ENCODE measurements at regions not wholly inside any gene's neighbourhood (a gene's known extent, or its start where the extent isn't known, plus 50 kb on each side); places are given as distances from the start of the nearest gene placed in this dataset.

DNA sequence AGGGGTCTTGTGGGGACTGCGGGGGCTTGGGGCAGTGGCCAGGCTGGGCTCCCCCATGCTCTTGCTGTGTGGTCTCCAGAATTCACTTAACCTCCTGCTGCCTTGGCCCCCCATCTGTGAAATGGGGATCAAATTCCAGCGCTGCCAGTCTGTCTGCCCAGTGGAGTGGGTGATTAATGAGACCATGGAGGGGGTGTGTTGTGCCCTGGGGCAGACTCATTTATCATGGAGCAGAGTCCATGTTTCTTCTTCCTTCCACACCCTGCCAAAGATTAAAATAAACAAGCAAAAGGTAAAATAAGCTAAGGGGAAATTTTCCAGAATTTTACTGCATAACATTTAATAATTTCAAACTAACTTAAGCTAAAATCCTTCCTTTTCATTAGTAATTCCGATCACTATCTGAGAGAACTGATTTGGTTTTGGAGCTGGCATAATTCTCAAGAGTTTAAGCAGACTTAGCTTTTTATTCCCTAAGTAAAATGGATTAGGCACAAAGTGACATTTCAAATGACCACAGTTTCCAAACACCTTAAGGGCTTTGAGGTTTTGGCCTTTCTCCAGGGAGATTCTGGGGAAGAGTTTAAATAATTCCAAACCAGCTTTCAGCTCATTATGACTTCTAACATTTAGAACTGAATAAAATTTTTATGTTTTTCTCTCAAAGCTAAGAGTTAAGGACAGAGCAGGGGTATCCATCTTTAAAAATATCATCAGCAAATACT lies 211.9 kb downstream of the CXCL12 start:
- no peak overlapping the region for H3K4me3 ChIP-seq (ENCODE audit: low read depth in 1 of 3, low read length in 3 of 3)
- no peak for DNase-seq (ENCODE audit: low spot score)
- WGBS = 86% methylated on average over 3 of the region's 3 CpGs

GRCh38 chr10:44171765-44172164 lies 213.1 kb downstream of the CXCL12 start:
- TF ChIP-seq TAF1 (conservative IDR thresholded peaks at IDR 0.05) (no peak), FOXA2 (IDR thresholded peaks at IDR 0.05) (no peak), SP1 (IDR thresholded peaks at IDR 0.05) (no peak), GABPA (IDR thresholded peaks at IDR 0.05 in 1 of 2, conservative IDR thresholded peaks at IDR 0.05 in 1 of 2) (no peak), RXRA (IDR thresholded peaks at IDR 0.05) (no peak), EGR1 (IDR thresholded peaks at IDR 0.05; ENCODE audit: low read depth in 2 of 2) (no peak), FOXA1 (IDR thresholded peaks at IDR 0.05) (no peak), ATF3 (IDR thresholded peaks at IDR 0.05) (no peak), RAD21 (IDR thresholded peaks at IDR 0.05) (no peak), JUND (IDR thresholded peaks at IDR 0.05) (no peak)
- TF ChIP-seq, protein P1, sequence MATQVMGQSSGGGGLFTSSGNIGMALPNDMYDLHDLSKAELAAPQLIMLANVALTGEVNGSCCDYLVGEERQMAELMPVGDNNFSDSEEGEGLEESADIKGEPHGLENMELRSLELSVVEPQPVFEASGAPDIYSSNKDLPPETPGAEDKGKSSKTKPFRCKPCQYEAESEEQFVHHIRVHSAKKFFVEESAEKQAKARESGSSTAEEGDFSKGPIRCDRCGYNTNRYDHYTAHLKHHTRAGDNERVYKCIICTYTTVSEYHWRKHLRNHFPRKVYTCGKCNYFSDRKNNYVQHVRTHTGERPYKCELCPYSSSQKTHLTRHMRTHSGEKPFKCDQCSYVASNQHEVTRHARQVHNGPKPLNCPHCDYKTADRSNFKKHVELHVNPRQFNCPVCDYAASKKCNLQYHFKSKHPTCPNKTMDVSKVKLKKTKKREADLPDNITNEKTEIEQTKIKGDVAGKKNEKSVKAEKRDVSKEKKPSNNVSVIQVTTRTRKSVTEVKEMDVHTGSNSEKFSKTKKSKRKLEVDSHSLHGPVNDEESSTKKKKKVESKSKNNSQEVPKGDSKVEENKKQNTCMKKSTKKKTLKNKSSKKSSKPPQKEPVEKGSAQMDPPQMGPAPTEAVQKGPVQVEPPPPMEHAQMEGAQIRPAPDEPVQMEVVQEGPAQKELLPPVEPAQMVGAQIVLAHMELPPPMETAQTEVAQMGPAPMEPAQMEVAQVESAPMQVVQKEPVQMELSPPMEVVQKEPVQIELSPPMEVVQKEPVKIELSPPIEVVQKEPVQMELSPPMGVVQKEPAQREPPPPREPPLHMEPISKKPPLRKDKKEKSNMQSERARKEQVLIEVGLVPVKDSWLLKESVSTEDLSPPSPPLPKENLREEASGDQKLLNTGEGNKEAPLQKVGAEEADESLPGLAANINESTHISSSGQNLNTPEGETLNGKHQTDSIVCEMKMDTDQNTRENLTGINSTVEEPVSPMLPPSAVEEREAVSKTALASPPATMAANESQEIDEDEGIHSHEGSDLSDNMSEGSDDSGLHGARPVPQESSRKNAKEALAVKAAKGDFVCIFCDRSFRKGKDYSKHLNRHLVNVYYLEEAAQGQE (IDR thresholded peaks at IDR 0.05) = no peak
- Histone ChIP-seq H3K4me1 (ENCODE audit: control insufficient read depth in 4 of 4, insufficient read depth in 4 of 4, low read length in 3 of 4) (peaks cover 0 to 7% (median 0%) of the 10 kb centered on the region in 4 donors), H3K27me3 (ENCODE audit: control insufficient read depth in 4 of 4, insufficient read depth in 4 of 4, low read length in 3 of 4) (no peaks in the 10 kb centered on the region), H3K27ac (ENCODE audit: low read depth in 1 of 2, low read length in 2 of 2) (no peak overlapping the region), H3K9me3 (ENCODE audit: control insufficient read depth in 4 of 4, low read length in 3 of 4) (no peaks in the 10 kb centered on the region), H3K4me3 (ENCODE audit: low read depth in 1 of 3, low read length in 3 of 3) (no peak overlapping the region), H3K9ac (ENCODE audit: low read depth in 1 of 2, low read length in 2 of 2) (no peak overlapping the region), H3K36me3 (ENCODE audit: control insufficient read depth in 4 of 4, insufficient read depth in 3 of 4, low read depth in 1 of 4, low read length in 3 of 4) (no peaks in the 10 kb centered on the region)
- DNase-seq (ENCODE audit: low spot score) = no peak
- WGBS = 96% methylated on average over 4 of the region's 4 CpGs

More for the DNA sequence above, 211.9 kb downstream of the CXCL12 start:
- Histone ChIP-seq H3K36me3 (ENCODE audit: control insufficient read depth in 4 of 4, insufficient read depth in 3 of 4, low read depth in 1 of 4, low read length in 3 of 4) (no peaks in the 10 kb centered on the region), H3K27ac (ENCODE audit: low read depth in 1 of 2, low read length in 2 of 2) (no peak overlapping the region), H3K9ac (ENCODE audit: low read depth in 1 of 2, low read length in 2 of 2) (no peak overlapping the region), H3K4me1 (ENCODE audit: control insufficient read depth in 4 of 4, insufficient read depth in 4 of 4, low read length in 3 of 4) (peaks cover 0 to 7% (median 0%) of the 10 kb centered on the region in 4 donors), H3K27me3 (ENCODE audit: control insufficient read depth in 4 of 4, insufficient read depth in 4 of 4, low read length in 3 of 4) (no peaks in the 10 kb centered on the region), H3K9me3 (ENCODE audit: control insufficient read depth in 4 of 4, low read length in 3 of 4) (no peaks in the 10 kb centered on the region)
- no peak for TF ChIP-seq JUND (IDR thresholded peaks at IDR 0.05)
- no peak for TF ChIP-seq ATF3 (IDR thresholded peaks at IDR 0.05)
- peak; percentile 10 to 55 for TF ChIP-seq HNF4A (conservative IDR thresholded peaks at IDR 0.05)
- TF ChIP-seq, protein P2, sequence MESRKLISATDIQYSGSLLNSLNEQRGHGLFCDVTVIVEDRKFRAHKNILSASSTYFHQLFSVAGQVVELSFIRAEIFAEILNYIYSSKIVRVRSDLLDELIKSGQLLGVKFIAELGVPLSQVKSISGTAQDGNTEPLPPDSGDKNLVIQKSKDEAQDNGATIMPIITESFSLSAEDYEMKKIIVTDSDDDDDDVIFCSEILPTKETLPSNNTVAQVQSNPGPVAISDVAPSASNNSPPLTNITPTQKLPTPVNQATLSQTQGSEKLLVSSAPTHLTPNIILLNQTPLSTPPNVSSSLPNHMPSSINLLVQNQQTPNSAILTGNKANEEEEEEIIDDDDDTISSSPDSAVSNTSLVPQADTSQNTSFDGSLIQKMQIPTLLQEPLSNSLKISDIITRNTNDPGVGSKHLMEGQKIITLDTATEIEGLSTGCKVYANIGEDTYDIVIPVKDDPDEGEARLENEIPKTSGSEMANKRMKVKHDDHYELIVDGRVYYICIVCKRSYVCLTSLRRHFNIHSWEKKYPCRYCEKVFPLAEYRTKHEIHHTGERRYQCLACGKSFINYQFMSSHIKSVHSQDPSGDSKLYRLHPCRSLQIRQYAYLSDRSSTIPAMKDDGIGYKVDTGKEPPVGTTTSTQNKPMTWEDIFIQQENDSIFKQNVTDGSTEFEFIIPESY (IDR thresholded peaks at IDR 0.05) = no peak
- TF ChIP-seq RXRA (IDR thresholded peaks at IDR 0.05) = no peak

Data from liver (tissue), 7 donors.